HCT116 (cell line): ENCODE measurements at regions not wholly inside any gene's neighbourhood (a gene's known extent, or its start where the extent isn't known, plus 50 kb on each side); places are given as distances from the start of the nearest gene placed in this dataset.

ENCODE experiments used
- ATAC-seq: fragments of 200-7000 bp; cut with Tn5 transposase; 2 replicates; pipeline ENCODE4 v1.9.1; 2020; ENCODE audit warnings: mild to moderate bottlenecking, moderate library complexity
- BruUV-seq: library from RNA; stranded (reverse); fragments of 400-500 nt; replicated peaks from 2 replicates; lab custom pipeline; 2021; lab: Mats Ljungman, UMichigan
- CTCF ChIA-PET: fragments of 300-600 bp; sonication (Branson Sonifier 250); formaldehyde crosslinking; loops from one replicate; lab custom pipeline; 2021; ENCODE audit warnings: antibody characterized with exemption; lab: Charles Lee
- POLR2A ChIA-PET: fragments of 300-600, 350-600 bp; sonication (Branson Sonifier 250); formaldehyde crosslinking; loops from one replicate; lab custom pipeline; 2021; ENCODE audit warnings: antibody characterized with exemption; lab: Charles Lee
- RAD21 ChIA-PET, 2 experiments: fragments of 300-600 bp; sonication (Branson Sonifier 250); formaldehyde crosslinking; loops; one replicate each; lab custom pipeline; 2023; ENCODE audit warnings: low total read pairs in 2 of 2; ENCODE audit not compliant: uncharacterized antibody in 2 of 2, unreplicated experiment in 2 of 2, low non-redundant PET in 1 of 2; lab: Charles Lee
- DNase-seq: peaks from one replicate; pipeline ENCODE4 v3.0.0-alpha.2; 2010; ENCODE audit warnings: low read depth, low spot score
- H2AFZ ChIP-seq: fragments of 200-600 bp; shearing (Covaris generic), sonication (generic); 2 replicates; pipeline ENCODE4 v1.6.1; 2017; ENCODE audit warnings: low read depth, mixed run types, mixed read lengths, antibody characterized with exemption, low read length; ENCODE audit not compliant: poor library complexity, severe bottlenecking
- H3K27ac ChIP-seq: 2 replicates; pipeline ENCODE4 v1.5.1; 2012; ENCODE audit warnings: low read depth, low read length
- H3K27me3 ChIP-seq: fragments of 200-600 bp; sonication (generic); 2 replicates; pipeline ENCODE4 v1.6.1; 2016; ENCODE audit warnings: mixed run types, low read length, mixed read lengths; ENCODE audit not compliant: insufficient read depth
- H3K36me3 ChIP-seq, 2 experiments: fragments of 200-500 bp in 1 of 2; fragments of 200-600 bp in 1 of 2; sonication (Bioruptor generic) in 1 of 2; sonication (generic) in 1 of 2; 2 replicates each; pipeline versions ENCODE4 v1.5.1 to v1.6.1; 2014 to 2016; ENCODE audit warnings: low read length in 2 of 2, inconsistent platforms in 1 of 2, mixed read lengths in 1 of 2, mixed run types in 1 of 2; ENCODE audit not compliant: insufficient read depth in 2 of 2, control insufficient read depth in 1 of 2
- H3K4me1 ChIP-seq, 2 experiments: fragments of 200-600 bp in 1 of 2; sonication (generic) in 1 of 2; 2 replicates each; pipeline versions ENCODE4 v1.5.1 to v1.6.1; 2012 to 2017; ENCODE audit warnings: low read length in 2 of 2, inconsistent platforms in 1 of 2, mild to moderate bottlenecking in 1 of 2, mixed read lengths in 1 of 2, mixed run types in 1 of 2, moderate library complexity in 1 of 2; ENCODE audit not compliant: insufficient read depth in 2 of 2, control insufficient read depth in 1 of 2
- H3K4me2 ChIP-seq: fragments of 200-600 bp; sonication (generic); 2 replicates; pipeline ENCODE4 v1.6.1; 2017; ENCODE audit warnings: mixed run types, low read length, mixed read lengths
- H3K4me3 ChIP-seq, 2 experiments: fragments of 200-600 bp in 1 of 2; sonication (generic) in 1 of 2; replicated peaks in 1 of 2; 2 replicates each; pipeline ENCODE4 v1.5.1; 2011 to 2016; ENCODE audit warnings: low read length in 2 of 2, control low read depth in 1 of 2, low read depth in 1 of 2, mild to moderate bottlenecking in 1 of 2, mixed read lengths in 1 of 2, mixed run types in 1 of 2
- H3K79me2 ChIP-seq: fragments of 200-600 bp; sonication (generic); 2 replicates; pipeline ENCODE4 v1.6.1; 2017; ENCODE audit warnings: mild to moderate bottlenecking, mixed run types, low read length, moderate library complexity, mixed read lengths; ENCODE audit not compliant: insufficient read depth
- H3K9ac ChIP-seq: fragments of 200-600 bp; sonication (generic); 2 replicates; pipeline ENCODE4 v1.6.1; 2016; ENCODE audit warnings: low read length, mixed read lengths
- H3K9me2 ChIP-seq: fragments of 200-600 bp; sonication (generic), shearing (Covaris generic); 2 replicates; pipeline ENCODE4 v1.6.1; 2017; ENCODE audit warnings: mixed run types, mild to moderate bottlenecking, moderate library complexity; ENCODE audit not compliant: insufficient read depth
- H3K9me3 ChIP-seq, 2 experiments: fragments of 200-500 bp in 1 of 2; fragments of 200-600 bp in 1 of 2; sonication (Bioruptor generic) in 1 of 2; sonication (generic) in 1 of 2; 2 replicates each; pipeline ENCODE4 v1.6.1; 2014 to 2017; ENCODE audit warnings: low read length in 2 of 2, mixed read lengths in 2 of 2, inconsistent platforms in 1 of 2, low read depth in 1 of 2, mild to moderate bottlenecking in 1 of 2, mixed run types in 1 of 2, moderate library complexity in 1 of 2; ENCODE audit not compliant: control insufficient read depth in 1 of 2, insufficient read depth in 1 of 2
- H4K20me1 ChIP-seq: fragments of 200-600 bp; sonication (generic), shearing (Covaris generic); 2 replicates; pipeline ENCODE4 v1.6.1; 2017; ENCODE audit warnings: mixed run types, mild to moderate bottlenecking, moderate library complexity; ENCODE audit not compliant: insufficient read depth
- ATF3 ChIP-seq: IDR thresholded peaks from 2 replicates; pipeline ENCODE4 v1.6.1; 2012
- CBX3 ChIP-seq: IDR thresholded peaks from 2 replicates; pipeline ENCODE4 v1.6.1; 2012; ENCODE audit warnings: low read depth
- EGR1 ChIP-seq: IDR thresholded peaks from 2 replicates; pipeline ENCODE4 v1.6.1; 2012; ENCODE audit warnings: low read depth
- EZH2phosphoT487 ChIP-seq: fragments of 200-600 bp; IDR thresholded peaks from 2 replicates; pipeline ENCODE4 v1.6.1; 2018; ENCODE audit warnings: antibody characterized with exemption, borderline replicate concordance
- FOSL1 ChIP-seq: IDR thresholded peaks from 2 replicates; pipeline ENCODE4 v1.6.1; 2012; ENCODE audit warnings: low read depth
- JUND ChIP-seq: IDR thresholded peaks from 2 replicates; pipeline ENCODE4 v1.6.1; 2012
- POLR2A ChIP-seq: IDR thresholded peaks from 2 replicates; pipeline ENCODE4 v1.7.0; 2011; ENCODE audit warnings: borderline replicate concordance; ENCODE audit not compliant: insufficient read depth, insufficient read length; ENCODE audit errors: extremely low read depth
- POLR2AphosphoS5 ChIP-seq: IDR thresholded peaks from 2 replicates; pipeline ENCODE4 v1.6.1; 2011; ENCODE audit warnings: mild to moderate bottlenecking, low read depth, low read length, moderate library complexity
- RAD21 ChIP-seq: IDR thresholded peaks from 2 replicates; pipeline ENCODE4 v1.6.1; 2012; ENCODE audit warnings: low read depth, mild to moderate bottlenecking
- REST ChIP-seq: IDR thresholded peaks from 2 replicates; pipeline ENCODE4 v1.6.1; 2012; ENCODE audit warnings: low read depth
- SRF ChIP-seq: IDR thresholded peaks from 2 replicates; pipeline ENCODE4 v1.6.1; 2012; ENCODE audit warnings: low read depth
- TCF7L2 ChIP-seq: IDR thresholded peaks from 2 replicates; pipeline ENCODE4 v1.7.0; 2011; ENCODE audit warnings: borderline replicate concordance, inconsistent platforms; ENCODE audit not compliant: insufficient read depth, insufficient read length; ENCODE audit errors: extremely low read depth
- ZBTB33 ChIP-seq: IDR thresholded peaks from 2 replicates; pipeline ENCODE4 v1.6.1; 2011; ENCODE audit warnings: mild to moderate bottlenecking, low read length, moderate library complexity; ENCODE audit not compliant: insufficient replicate concordance; ENCODE audit errors: extremely low read depth
- ZFX ChIP-seq: fragments of 450-650 bp; IDR thresholded peaks from 2 replicates; pipeline ENCODE4 v1.6.1; 2017
- intact Hi-C: fragments of 100-400 bp; cut with micrococcal nuclease; formaldehyde crosslinking; loops from 2 replicates; pipeline ENCODE4 v1.10.0; 2022

DNA sequence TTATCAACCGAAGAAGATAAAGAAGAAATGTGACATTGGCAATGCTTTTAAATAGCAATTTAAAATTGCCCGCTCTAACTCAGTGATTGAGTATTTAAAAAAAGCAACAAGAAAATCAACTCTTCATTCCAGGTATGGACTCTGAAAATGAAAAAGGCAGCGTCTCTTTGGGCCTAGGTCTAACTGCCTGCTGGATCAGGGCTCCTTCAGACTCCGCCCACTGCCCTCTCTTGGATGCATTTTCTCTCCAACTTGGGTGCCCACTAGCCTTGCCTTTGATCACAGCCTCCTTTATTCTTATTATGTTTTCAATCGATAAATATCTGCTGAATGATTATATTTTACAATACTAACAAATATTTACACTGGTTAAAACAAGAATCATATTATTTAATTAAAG lies 268.9 kb downstream of the MRPL39 start:
- RAD21 ChIA-PET = no interaction called here
- Histone ChIP-seq H3K4me1 (no peaks in the 10 kb centered on the region), H3K4me3 (no peak overlapping the region), H3K9ac (no peak overlapping the region), H3K36me3 (no peaks in the 10 kb centered on the region), H3K27me3 (no peaks in the 10 kb centered on the region), H2AFZ (no peak overlapping the region), H4K20me1 (no peaks in the 10 kb centered on the region), H3K9me3 (peaks cover 0 to 29% of the 10 kb centered on the region in 2 experiments; a peak in 2 of 4 replicates), H3K27ac (no peak overlapping the region), H3K4me2 (no peak overlapping the region), H3K9me2 (no peaks in the 10 kb centered on the region), H3K79me2 (no peaks in the 10 kb centered on the region)
- CTCF ChIA-PET = no interaction called here
- no TSS peak for BruUV-seq
- TF ChIP-seq POLR2AphosphoS5 = no peak
- no peak for TF ChIP-seq JUND
- no peak for TF ChIP-seq ATF3
- no peak for TF ChIP-seq REST
- TF ChIP-seq SRF = no peak
- TF ChIP-seq RAD21 = no peak
- no peak for TF ChIP-seq FOSL1
- no peak for TF ChIP-seq ZBTB33
- no peak for TF ChIP-seq ZFX
- TF ChIP-seq EZH2phosphoT487 = no peak
- TF ChIP-seq CBX3 = no peak
- no peak for TF ChIP-seq TCF7L2
- no peak for TF ChIP-seq EGR1
- TF ChIP-seq POLR2A = no peak
- ATAC-seq (no peak), DNase-seq (no peak)
- POLR2A ChIA-PET = no interaction called here
- intact Hi-C loops = no loop called here
